Right ventricle myocardium superior (tissue), 1 donor: ENCODE measurements at regions not wholly inside any gene's neighbourhood (a gene's known extent, or its start where the extent isn't known, plus 50 kb on each side); places are given as distances from the start of the nearest gene placed in this dataset.
A peak's percentile ranks its signal among the peaks of the same experiment; 100 is the strongest.

Experiments used
- ATAC-seq: fragments of 200-7000 bp; cut with Tn5 transposase; one replicate; pipeline ENCODE4 v1.9.1; 2020; ENCODE audit warnings: mild to moderate bottlenecking; ENCODE audit not compliant: poor library complexity
- DNase-seq: peaks from one replicate; pipeline ENCODE4 v3.0.0-alpha.2; 2020
- intact Hi-C: fragments of 100-400 bp; cut with DNase I; formaldehyde crosslinking; loops from one replicate; pipeline ENCODE4 v1.11.2; 2022
- donor health status: DM: no; HTN: yes; CAD: no; lungs with severe emphysema.

DNA sequence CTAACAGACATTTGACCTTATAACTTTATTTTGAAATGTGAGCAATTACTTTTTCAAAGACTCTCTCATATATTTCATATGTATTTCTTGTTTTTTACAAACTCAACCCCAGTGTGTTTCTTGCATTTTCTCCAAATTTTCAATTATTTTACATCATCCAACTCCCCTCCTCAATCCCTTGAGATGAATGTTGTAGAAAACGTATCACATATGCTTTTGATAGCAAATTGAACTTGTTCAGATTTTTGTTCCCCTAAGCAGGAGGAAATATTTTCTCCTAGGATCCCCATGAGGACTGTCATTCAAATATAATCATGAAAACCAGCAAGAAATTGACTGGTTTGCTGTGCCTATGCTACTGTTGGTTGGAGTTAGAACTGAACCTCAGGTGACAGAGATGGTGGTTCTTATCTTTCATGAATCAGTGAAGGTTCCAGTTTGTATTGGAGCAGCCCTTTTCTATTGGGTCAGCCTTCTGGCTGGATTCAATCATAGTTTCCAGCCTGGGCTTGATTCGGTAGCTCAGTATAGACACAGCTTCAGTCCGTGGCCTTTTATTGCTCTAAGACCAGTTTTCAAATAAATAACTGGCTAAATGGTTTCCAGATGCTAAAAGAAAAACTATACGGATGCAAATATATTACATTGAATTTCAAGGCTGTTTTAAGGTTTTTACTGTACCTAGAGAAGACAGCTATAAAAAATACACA, 591.0 kb downstream of the EPHA4 start:
- intact Hi-C loops = no loop called here
- no peak for ATAC-seq
- no peak for DNase-seq

DNA sequence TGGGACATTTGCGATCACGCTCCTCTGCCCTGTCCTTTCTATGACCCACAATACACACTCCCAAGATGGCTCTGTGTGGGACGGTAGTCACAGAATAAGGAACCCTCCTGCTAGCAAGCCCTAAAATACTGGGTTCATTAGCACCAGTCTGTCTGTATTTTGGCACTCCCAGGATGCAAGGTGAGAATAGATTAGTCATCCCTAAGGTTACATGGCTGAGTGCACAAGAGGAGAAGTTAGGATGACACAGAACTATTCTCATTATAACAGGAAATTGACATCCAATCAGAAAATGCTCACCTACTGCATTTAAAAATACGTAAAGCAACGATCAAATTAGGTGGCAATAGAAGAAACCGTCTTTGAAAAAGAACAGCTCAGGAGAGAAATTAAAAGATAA, 590.2 kb downstream of the EPHA4 start:
- intact Hi-C loops = no loop called here
- no peak for DNase-seq
- ATAC-seq = no peak

DNA sequence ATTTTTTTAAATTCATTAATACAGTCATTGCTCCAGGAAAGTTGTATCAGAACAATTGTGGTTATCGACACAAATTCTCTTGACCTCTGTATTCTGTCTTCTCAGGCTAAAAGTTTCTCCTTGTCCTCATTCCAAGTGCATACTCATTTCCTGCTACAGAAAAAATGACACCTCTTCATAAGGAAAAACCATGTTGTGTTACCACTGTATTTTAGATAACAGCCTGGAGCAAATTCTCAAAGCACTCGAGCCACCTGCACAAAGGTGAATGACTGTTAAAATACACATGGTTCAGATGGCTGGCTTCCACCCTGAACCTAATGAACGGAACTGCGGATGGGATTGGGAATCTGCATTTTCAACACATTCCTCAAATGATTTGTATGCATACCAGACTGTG, 586.5 kb downstream of the EPHA4 start:
- ATAC-seq (no peak), DNase-seq (no peak)
- intact Hi-C loops = no loop called here

- intact Hi-C loops = no loop called here
- no peak for DNase-seq
- ATAC-seq = no peak
Observed at GRCh38 chr2:220987839-220988238, 584.3 kb downstream of the EPHA4 start.

DNA sequence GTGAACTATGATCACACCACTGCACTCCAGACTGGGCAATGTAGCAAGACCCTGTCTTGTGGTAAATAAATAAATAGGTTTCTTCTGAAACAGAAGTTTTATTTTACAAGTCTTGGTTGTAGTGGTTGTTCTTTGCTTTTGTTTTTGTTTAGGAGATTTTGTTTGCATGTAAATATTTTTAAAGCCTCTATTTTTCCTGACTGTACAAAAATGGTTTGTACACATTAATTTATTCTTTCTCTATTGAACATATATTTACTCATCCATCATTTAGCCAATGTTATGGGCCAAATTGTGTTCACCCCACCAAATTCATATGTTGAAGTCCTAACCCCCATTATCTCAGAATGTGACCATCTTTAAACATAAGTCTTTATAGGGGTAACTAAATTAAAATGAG, 580.1 kb downstream of the EPHA4 start:
- intact Hi-C loops = no loop called here
- DNase-seq (no peak), ATAC-seq (no peak)

GRCh38 chr2:220994846-220995245, 577.3 kb downstream of the EPHA4 start:
- intact Hi-C loops = no loop called here
- ATAC-seq (no peak), DNase-seq (no peak)

GRCh38 chr2:220995581-220995980, 576.5 kb downstream of the EPHA4 start:
- DNase-seq (no peak), ATAC-seq (peak; percentile 56)
- intact Hi-C loops = no loop called here

DNA sequence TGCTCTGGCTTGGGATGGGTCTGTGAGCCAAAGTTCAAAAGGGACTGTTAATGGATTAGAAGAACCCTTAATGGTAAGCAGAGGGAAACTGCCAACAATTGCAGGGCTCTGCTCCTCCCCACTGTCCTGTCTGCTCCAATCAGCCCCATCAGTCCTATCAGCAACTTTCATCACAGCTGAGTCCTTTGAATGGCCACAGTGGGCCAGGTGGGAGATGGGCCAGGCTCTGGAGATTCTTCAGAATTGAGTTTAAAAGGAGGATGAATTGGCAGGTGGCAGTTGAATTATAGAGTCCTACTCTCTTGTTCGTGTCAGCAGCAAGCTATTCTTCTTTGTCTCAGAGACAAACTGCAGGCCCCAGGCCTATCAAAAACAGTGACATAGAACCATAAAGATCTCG, 573.9 kb downstream of the EPHA4 start:
- intact Hi-C loops = no loop called here
- no peak for DNase-seq
- ATAC-seq = no peak

DNA sequence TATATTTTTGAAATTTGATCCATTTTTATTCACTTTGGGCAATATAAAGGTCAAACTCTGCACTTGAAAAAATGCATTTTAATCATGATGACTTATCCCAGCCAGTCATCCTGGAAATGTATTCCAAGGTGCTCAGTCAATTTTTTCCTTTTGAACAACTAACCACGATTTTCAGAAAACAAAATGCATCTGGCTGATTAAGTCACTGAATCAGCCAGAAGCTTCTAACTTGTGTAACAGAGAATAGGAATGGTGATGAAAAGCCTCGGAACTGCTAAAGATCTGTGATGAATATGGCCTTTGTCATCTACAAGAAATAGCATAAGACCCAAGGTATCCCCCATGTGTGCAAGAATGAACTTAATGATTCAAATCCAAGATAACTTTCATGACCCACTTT, 572.7 kb downstream of the EPHA4 start:
- no peak for ATAC-seq
- intact Hi-C loops = no loop called here
- no peak for DNase-seq

DNA sequence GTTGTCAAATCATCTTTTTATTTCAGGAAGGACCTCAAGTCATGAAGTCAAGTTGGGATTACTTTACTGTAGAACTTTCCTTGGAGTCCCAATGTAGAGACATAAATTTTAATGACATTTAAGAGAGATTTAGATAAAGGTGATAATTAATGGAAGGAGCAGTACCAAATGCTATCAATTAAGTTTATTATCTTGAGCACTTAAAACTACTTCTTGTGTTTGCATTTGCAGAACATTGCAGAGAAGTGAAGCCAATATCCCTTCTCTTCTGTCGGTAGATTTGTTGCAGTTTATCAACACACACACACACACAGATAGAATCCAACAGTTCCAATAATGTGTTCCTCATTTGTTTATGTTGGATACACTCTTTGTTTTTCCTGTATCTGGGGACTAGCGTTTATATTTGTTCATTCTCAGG, 570.7 kb downstream of the EPHA4 start:
- intact Hi-C loops = no loop called here
- DNase-seq (no peak), ATAC-seq (no peak)

DNA sequence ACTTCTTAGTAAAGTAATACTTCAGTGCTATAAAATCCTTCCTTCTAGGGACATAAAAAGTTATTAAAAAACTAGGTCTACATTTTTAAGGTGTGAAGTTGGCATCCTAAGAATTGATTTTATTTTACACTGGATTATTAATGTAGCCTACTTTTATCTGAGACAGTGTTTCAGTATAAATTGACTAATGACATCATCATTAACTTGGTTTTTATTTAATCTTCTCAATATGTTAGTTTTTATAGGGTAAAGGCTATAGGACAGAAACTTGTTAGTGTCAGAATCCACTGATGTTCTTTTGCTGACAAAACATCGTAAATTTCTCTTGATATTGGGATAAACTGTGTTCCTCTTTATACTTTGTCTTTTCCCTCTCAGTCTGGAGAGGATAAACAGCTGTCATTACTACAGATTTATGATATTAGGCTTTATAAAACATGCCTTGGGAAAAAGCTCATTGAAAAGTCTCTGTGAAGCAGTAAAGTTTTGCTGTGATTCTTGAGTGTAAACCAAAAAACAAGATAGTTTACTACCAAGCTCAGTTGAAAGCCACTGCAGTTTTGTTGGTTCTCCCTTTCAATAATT, 569.9 kb downstream of the EPHA4 start:
- DNase-seq (no peak), ATAC-seq (no peak)
- intact Hi-C loops = no loop called here

DNA sequence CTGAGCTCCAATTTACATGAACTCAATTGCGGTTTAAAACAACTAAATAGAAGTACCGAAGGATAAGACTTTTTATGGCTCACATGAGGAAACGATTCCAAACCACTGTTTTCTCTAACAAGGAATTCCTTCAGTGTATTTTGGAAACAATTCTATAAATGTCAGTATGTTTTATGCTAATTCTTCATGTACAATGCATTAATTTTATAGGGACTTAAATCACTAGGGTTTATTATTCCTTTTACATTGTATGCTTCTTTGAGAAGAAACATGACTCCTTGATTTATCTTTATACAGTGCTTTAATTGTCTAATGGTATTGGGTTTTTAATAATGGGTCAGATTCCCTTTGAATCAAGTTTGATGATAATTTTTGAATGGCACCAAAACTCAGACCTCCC, 566.8 kb downstream of the EPHA4 start:
- intact Hi-C loops = no loop called here
- no peak for ATAC-seq
- no peak for DNase-seq

DNA sequence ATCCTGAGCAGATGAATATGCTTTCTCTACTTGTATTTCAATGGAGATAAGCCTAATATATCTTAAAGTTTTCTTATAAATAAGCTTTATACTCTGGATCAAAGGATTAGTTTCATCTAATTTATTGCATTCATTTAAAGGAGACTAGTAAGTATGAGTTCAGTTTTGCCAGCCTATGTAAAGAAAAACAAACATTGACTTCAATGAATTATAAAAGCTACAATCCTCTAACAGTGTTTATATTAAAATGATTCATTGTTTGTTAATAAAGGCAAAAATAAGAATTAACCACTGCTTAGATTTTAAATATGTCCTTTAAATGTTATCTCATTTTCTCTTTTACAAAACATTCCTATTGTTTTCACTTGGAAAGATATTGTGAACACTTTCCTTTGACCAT, 566.0 kb downstream of the EPHA4 start:
- intact Hi-C loops = no loop called here
- ATAC-seq (no peak), DNase-seq (no peak)

DNA sequence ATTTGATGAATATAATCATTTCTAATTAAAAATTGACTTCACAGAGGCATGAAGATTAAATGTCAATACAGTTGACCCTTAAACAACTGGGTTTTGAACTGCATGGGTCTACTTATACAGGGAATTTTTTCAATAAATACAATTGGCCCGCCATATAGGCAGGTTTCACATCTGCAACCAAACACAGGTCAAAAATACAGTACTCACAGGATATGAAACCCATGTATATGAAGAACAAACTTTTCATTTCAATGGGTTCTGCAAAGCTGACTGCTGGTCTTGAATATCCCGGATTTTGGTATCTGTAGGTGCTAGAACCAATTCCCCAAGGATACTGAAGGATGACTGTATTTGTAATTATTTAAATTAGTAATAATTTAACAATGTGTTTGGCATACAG, 555.6 kb downstream of the EPHA4 start:
- no peak for ATAC-seq
- intact Hi-C loops = no loop called here
- DNase-seq = no peak

GRCh38 chr2:221018262-221018661, 553.8 kb downstream of the EPHA4 start:
- DNase-seq (no peak), ATAC-seq (no peak)
- intact Hi-C loops = no loop called here

DNA sequence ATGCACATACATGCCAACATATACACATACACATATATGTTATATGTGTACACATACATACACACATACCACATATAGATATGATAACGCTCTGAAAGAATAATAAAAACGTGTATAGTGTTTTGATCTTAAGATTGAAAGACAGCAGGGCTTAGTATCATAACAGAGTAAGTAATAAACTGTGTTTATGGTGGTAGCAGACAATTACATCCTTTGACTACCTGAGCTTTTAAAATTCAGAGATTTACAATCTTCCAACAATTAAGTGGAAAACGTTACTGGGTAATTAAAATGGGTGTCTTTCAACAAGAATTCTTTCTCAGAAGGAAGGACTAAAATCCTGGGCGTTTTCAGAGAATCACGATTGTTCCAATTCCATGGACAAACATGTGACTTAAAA, 552.4 kb downstream of the EPHA4 start:
- intact Hi-C loops = no loop called here
- DNase-seq = no peak
- no peak for ATAC-seq

DNA sequence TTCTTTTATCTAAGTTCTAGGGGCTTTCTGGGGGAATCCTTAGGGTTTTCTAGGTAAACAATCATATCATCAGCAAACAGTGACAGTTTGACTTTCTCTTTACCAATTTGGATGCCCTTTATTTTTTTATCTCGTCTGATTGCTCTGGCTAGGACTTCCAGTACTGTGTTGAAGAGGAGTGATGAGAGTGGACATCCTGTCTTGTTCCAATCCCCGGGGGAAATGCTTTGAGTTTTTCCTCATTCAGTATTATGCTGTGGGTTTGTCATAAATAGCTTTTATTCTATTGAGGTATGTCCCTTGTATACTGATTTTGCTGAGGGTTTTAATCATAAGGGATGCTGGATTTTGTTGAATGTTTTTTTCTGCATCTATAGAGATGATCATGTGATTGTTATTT, 549.5 kb downstream of the EPHA4 start:
- intact Hi-C loops = no loop called here
- peak; percentile 51 for ATAC-seq

DNA sequence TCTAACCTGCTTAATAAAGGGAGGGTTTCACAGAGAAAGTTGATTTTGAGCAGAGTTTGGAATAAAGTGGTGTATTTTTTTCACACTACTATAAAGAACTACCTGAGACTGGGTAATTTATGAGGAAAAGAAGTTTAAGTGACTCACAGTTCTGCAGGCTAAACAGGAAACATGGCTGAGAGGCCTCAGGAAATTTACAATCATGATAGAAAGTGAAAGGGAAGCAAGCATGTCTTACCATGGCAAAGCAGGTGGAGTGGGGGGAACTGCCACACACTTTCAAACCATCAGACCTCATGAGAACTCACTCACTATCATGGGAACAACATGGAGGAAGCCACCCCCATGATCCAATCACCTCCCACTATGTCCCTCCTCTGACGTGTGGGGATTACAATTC, 546.7 kb downstream of the EPHA4 start:
- no peak for DNase-seq
- no peak for ATAC-seq
- intact Hi-C loops = no loop called here

More for the DNA sequence above, 549.5 kb downstream of the EPHA4 start:
- DNase-seq = no peak

GRCh38 chr2:221034026-221034701, 537.9 kb downstream of the EPHA4 start:
- DNase-seq = no peak
- intact Hi-C loops = no loop called here
- ATAC-seq = no peak

DNA sequence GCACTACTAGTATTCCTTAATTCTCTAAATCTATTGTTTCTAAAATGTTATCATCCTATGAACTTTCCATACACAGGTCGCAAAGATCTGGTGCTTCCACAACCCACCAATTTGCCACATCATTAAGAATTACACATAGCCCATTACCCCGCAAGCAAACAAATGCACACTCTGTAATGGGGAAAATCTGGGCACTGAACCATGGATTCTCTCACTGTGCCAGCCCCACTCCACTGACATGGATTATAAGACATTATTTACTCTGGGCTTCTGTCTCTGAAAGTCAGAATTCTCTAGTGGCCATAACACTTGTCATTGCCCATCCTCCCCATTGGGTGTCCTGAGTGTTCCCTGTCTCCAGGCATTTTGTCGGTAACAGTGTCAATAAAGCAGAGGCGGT, 537.1 kb downstream of the EPHA4 start:
- ATAC-seq (no peak), DNase-seq (no peak)
- intact Hi-C loops = no loop called here
